PC-9 (cell line): ENCODE measurements at regions not wholly inside any gene's neighbourhood (a gene's known extent, or its start where the extent isn't known, plus 50 kb on each side); places are given as distances from the start of the nearest gene placed in this dataset.

Experiments used
- CTCF ChIP-seq: fragments of 200-600 bp; sonication (generic); conservative IDR thresholded peaks from 2 replicates; pipeline ENCODE4 v1.6.1; 2017; ENCODE audit warnings: mixed run types, antibody characterized with exemption, mild to moderate bottlenecking, moderate library complexity
- EZH2 ChIP-seq: fragments of 200-600 bp; sonication (generic); IDR thresholded peaks from 2 replicates; pipeline ENCODE4 v1.8.0; 2017; ENCODE audit warnings: antibody characterized with exemption, low read depth

GRCh38 chr16:79287424-79287917, 313.1 kb downstream of the MAF start:
- no peak for TF ChIP-seq CTCF
- no peak for TF ChIP-seq EZH2
